NT2/D1 (cell line): ENCODE measurements at regions not wholly inside any gene's neighbourhood (a gene's known extent, or its start where the extent isn't known, plus 50 kb on each side); places are given as distances from the start of the nearest gene placed in this dataset.

Experiments used
- DNase-seq: peaks from one replicate; pipeline ENCODE4 v3.0.0-alpha.2; 2011; ENCODE audit warnings: low read depth, low spot score
- H3K27me3 ChIP-seq: 2 replicates; pipeline ENCODE4 v1.6.0; 2011; ENCODE audit warnings: mild to moderate bottlenecking; ENCODE audit not compliant: insufficient read length, insufficient read depth
- H3K36me3 ChIP-seq: 2 replicates; pipeline ENCODE4 v1.6.1; 2011; ENCODE audit warnings: mild to moderate bottlenecking, low read length, mixed read lengths; ENCODE audit not compliant: insufficient read depth, insufficient read length
- H3K4me1 ChIP-seq: 2 replicates; pipeline ENCODE4 v1.5.1; 2011; ENCODE audit not compliant: insufficient read depth, insufficient read length
- H3K4me3 ChIP-seq: 2 replicates; pipeline ENCODE4 v1.5.1; 2011; ENCODE audit warnings: low read depth; ENCODE audit not compliant: insufficient read length
- H3K9ac ChIP-seq: 2 replicates; pipeline ENCODE4 v1.6.0; 2011; ENCODE audit warnings: low read depth; ENCODE audit not compliant: insufficient read length
- H3K9me3 ChIP-seq: 2 replicates; pipeline ENCODE4 v1.5.1; 2011; ENCODE audit warnings: mild to moderate bottlenecking, low read length; ENCODE audit not compliant: insufficient read depth
- SUZ12 ChIP-seq: IDR thresholded peaks from 2 replicates; pipeline ENCODE4 v1.6.1; 2011; ENCODE audit not compliant: insufficient read length, insufficient read depth; ENCODE audit errors: extremely low read depth
- YY1 ChIP-seq: IDR thresholded peaks from 2 replicates; pipeline ENCODE4 v1.6.1; 2011; ENCODE audit not compliant: insufficient read length, insufficient read depth
- ZNF274 ChIP-seq: IDR thresholded peaks from 2 replicates; pipeline ENCODE4 v1.6.1; 2011; ENCODE audit warnings: mild to moderate bottlenecking, low read depth, low read length

DNA sequence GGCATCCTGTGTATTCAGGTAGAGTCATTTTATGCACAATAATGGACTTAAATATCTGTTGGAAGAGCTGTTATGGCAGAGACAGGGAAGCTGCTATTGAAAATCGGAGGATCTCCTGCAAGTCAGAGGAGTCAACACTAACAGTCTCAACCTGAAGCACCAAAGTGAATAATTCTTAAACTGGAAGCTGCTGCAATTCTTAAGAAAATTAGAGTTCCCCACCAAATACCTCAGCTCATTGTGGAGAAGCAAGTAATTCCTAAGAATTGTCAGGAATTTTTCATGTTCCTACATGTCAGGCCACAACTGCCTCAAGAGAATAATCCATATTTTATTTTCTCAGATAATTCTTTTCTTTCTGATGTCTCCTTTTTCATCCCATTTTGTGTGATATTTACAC, 892.6 kb upstream of the LCORL start:
- TF ChIP-seq YY1, result no peak
- TF ChIP-seq ZNF274, result no peak
- no peak for TF ChIP-seq SUZ12
- no peaks in the 10 kb centered on the region for H3K4me1 ChIP-seq
- peaks cover 24% of the 10 kb centered on the region for H3K9me3 ChIP-seq
- H3K4me3 ChIP-seq, result no peak overlapping the region
- no peak for DNase-seq
- no peaks in the 10 kb centered on the region for H3K27me3 ChIP-seq
- no peaks in the 10 kb centered on the region for H3K36me3 ChIP-seq
- no peak overlapping the region for H3K9ac ChIP-seq

DNA sequence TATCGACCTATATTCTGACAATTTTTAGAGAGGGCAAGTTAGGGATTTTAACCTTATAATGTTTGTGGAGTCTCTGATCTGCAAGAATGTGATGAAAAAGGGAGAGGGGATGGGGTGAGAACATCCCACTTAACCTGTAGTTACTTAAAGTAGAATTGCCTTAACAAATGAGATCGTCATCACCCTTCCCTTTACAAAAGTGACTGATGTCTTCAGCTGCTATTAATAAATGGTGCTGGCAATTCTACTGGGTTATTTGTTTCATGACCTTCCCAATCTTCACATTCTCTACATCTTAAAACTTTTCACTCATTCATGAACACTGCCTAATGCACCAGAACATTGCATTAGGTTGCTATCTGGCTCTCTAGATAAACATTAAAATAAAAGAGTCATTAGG, 873.4 kb upstream of the LCORL start:
- no peaks in the 10 kb centered on the region for H3K4me1 ChIP-seq
- DNase-seq, result no peak
- H3K36me3 ChIP-seq, result no peaks in the 10 kb centered on the region
- TF ChIP-seq SUZ12 (no peak), ZNF274 (no peak), YY1 (no peak)
- H3K9me3 ChIP-seq, result no peaks in the 10 kb centered on the region
- H3K4me3 ChIP-seq, result no peak overlapping the region
- no peak overlapping the region for H3K9ac ChIP-seq
- H3K27me3 ChIP-seq, result no peaks in the 10 kb centered on the region

DNA sequence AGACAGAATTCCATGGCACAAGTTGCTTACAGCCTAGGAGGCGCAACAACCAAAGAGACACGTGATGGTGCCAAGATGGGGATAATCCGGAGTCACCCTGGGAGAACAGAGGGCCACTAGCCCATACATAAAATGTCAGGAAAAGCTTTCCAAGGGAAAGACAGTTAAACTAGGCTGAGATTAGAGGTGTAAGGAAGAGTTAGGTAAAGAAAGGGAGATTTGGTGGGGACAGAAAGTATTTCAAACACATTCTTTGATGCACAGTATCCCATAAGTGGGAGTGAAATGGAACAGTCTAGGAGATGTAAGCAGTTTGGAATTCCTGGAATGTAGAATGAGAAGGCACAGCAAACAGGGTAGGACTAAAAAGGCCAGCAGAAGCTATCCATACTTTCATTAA, 860.9 kb upstream of the LCORL start:
- no peaks in the 10 kb centered on the region for H3K36me3 ChIP-seq
- peak; percentile 18 for DNase-seq
- H3K9me3 ChIP-seq, result no peaks in the 10 kb centered on the region

DNA sequence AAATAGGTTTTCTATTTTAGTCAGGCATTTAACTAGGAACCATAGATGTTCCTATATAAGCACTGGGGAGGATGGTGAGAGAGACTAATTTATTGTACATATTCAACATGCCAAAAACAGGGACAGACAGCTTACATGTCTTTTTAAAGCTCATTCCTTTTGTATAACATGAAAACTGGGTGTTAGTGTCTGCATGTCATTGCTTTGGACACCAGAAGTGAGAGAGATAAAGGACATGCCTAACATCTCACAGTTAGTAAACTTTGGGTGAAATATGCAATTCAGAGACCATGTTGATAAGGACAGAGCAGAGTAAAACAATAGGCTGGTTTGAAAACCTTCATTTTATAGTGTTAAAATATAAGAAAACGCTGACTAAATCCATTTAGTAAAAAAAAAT, 860.0 kb upstream of the LCORL start:
- DNase-seq, result no peak
- TF ChIP-seq SUZ12 (no peak), ZNF274 (no peak), YY1 (no peak)
- no peaks in the 10 kb centered on the region for H3K9me3 ChIP-seq

More for the DNA sequence above, 860.9 kb upstream of the LCORL start:
- H3K4me3 ChIP-seq, result no peak overlapping the region
- no peak overlapping the region for H3K9ac ChIP-seq
- H3K4me1 ChIP-seq, result peaks cover 2% of the 10 kb centered on the region
- H3K27me3 ChIP-seq, result no peaks in the 10 kb centered on the region
- TF ChIP-seq YY1 (no peak), SUZ12 (no peak), ZNF274 (no peak)

DNA sequence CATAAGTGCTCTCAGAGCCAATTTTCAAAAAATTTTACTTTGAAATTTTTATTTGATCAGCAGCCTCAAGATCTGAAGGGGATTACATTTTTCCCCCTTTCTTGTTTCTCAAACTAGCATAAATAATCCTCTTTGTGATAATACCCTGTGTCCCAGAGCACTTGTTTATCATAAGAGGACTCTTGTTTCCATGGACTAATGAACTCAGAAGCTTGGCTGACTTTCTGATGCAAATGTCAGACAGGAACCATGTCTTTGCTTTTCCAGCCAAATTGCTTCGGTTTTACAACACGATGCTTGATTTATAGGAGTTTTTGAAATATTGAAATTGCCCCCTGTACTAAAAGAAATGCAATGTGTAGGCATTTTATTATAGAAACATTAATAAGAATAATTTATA, 859.3 kb upstream of the LCORL start:
- TF ChIP-seq YY1 (no peak), SUZ12 (no peak), ZNF274 (no peak)
- Histone ChIP-seq H3K36me3 (no peaks in the 10 kb centered on the region), H3K27me3 (no peaks in the 10 kb centered on the region), H3K9me3 (no peaks in the 10 kb centered on the region), H3K4me1 (peaks cover 2% of the 10 kb centered on the region), H3K4me3 (no peak overlapping the region), H3K9ac (no peak overlapping the region)
- no peak for DNase-seq

More for the DNA sequence above, 860.0 kb upstream of the LCORL start:
- Histone ChIP-seq H3K4me3 (no peak overlapping the region), H3K36me3 (no peaks in the 10 kb centered on the region), H3K27me3 (no peaks in the 10 kb centered on the region), H3K4me1 (peaks cover 2% of the 10 kb centered on the region), H3K9ac (no peak overlapping the region)

DNA sequence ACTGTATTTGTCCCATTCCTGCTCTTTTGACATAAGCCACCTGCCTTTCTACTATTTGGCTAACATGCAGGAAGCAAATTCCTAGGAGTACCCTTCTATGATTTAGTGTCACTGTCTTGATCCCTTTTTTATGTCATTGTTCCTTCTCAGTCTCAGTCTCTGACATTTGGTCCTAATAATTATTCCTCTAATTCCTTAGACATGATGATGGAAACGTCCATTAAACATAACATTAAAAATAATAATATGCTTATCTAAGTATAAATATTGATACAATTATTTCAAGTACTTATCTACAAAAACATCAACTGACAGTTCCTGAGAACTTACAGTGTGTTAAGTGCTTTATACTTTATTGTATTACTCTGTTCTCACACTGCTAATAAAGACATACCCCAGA, 857.0 kb upstream of the LCORL start:
- H3K9ac ChIP-seq, result no peak overlapping the region
- TF ChIP-seq YY1 (no peak), SUZ12 (no peak)
- H3K4me3 ChIP-seq, result no peak overlapping the region
- H3K4me1 ChIP-seq, result peaks cover 2% of the 10 kb centered on the region
- peaks cover 6% of the 10 kb centered on the region; the same call in 1 of the 2 replicates for H3K9me3 ChIP-seq
- no peaks in the 10 kb centered on the region for H3K36me3 ChIP-seq
- no peak for DNase-seq
- H3K27me3 ChIP-seq, result no peaks in the 10 kb centered on the region

DNA sequence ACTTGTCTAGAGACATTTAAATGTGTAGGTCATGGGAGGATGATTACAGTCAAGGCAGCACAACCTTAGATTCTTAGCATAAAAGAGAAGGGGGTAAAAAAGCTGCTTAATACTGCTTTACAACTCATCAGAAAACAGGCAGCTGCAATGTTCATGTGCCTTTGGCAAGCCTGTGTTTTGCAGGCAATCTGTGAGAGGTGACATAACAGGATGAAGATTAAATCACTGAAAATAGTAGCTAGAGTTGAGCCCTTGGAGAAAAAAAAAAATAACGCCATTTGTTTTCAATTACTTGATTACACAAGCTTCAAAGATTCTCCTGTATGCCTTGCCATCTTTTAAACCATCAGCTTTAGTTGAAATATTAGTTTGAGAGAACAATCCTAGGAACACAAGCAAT, 847.6 kb upstream of the LCORL start:
- H3K4me1 ChIP-seq, result no peaks in the 10 kb centered on the region
- no peaks in the 10 kb centered on the region for H3K27me3 ChIP-seq
- H3K36me3 ChIP-seq, result no peaks in the 10 kb centered on the region
- H3K9me3 ChIP-seq, result peaks cover 19% of the 10 kb centered on the region
- no peak for TF ChIP-seq ZNF274
- TF ChIP-seq SUZ12, result no peak
- TF ChIP-seq YY1, result no peak
- no peak overlapping the region for H3K9ac ChIP-seq
- DNase-seq, result no peak
- no peak overlapping the region for H3K4me3 ChIP-seq
